GM19438 (cell line): ENCODE measurements at regions not wholly inside any gene's neighbourhood (a gene's known extent, or its start where the extent isn't known, plus 50 kb on each side); places are given as distances from the start of the nearest gene placed in this dataset.

Source experiments
- ATAC-seq: cut with Tn5 transposase; IDR thresholded peaks from one replicate; pipeline ENCODE4 v1.9.1; 2021; ENCODE audit warnings: low read depth; ENCODE audit not compliant: unreplicated experiment

GRCh38 chr21:23245255-23245654 lies 2247.0 kb downstream of the NCAM2 start:
- ATAC-seq = no peak

DNA sequence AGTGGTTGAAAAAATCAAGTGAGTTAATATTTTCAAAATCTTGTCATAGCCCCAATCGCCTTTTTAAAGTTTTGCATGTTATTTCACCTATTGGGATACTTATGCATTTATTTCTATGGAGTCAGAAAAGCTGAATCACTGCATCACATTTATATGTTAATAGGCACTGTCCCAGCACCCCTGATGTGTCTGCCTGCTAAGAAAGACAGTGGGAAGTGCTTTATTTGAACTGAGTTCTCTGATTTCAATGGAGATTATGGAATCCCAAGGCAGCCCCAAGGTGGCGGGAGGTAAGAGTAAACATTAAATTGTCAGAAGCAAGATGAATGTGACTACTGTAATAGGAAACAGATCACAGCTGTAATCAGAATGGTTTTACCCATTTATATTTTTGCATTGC lies 2225.7 kb downstream of the NCAM2 start:
- no peak for ATAC-seq

GRCh38 chr21:23218667-23219066 lies 2220.5 kb downstream of the NCAM2 start:
- ATAC-seq = no peak

DNA sequence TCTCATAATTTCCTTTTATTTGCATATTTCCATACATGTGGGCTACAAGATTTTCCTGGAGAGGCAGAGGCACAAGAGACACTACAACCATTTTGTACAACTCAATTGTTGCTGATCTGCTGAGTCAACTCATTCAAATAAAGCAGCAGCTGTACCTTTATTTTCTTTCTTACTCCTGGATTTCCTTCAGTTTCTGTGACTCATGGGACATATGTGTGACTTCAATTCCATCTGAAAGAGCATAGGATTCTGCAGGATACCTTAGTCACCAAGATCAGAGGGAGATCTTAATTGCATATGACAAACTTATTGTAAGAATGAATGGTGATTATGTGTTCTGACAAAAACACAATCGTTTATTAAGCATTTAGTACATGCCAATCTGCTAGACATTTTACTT lies 2219.4 kb downstream of the NCAM2 start:
- no peak for ATAC-seq

DNA sequence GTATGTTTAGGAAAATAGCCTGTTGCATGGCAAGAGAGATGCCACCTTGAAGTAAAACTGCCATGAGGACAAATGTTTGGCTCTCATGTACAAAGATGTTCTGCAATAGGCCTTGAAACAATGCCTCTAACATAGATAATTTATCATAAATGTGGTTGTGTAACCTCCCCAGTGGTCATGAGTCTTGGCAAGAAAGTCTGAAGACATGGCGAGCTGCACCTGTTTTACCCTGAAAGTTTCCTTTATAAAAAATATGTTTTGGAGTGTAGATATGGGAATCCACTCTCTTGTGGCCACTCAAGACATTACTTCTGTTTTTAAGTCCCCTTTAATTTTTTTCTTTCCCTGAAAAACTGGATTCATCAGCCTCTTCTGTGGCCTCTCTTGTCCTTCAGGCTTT lies 2217.1 kb downstream of the NCAM2 start:
- no peak for ATAC-seq
